OCI-LY7 (cell line): ENCODE measurements at regions not wholly inside any gene's neighbourhood (a gene's known extent, or its start where the extent isn't known, plus 50 kb on each side); places are given as distances from the start of the nearest gene placed in this dataset.

Experiments
- BruUV-seq: library from RNA; stranded (reverse); fragments of 400-500 nt; replicated peaks from 2 replicates; lab custom pipeline; 2021; lab: Mats Ljungman, UMichigan
- CTCF ChIA-PET: fragments of 300-600 bp; sonication (Branson Sonifier 250); formaldehyde crosslinking; loops from one replicate; lab custom pipeline; 2022; ENCODE audit warnings: antibody characterized with exemption; ENCODE audit not compliant: unreplicated experiment; lab: Charles Lee
- POLR2A ChIA-PET: fragments of 300-600 bp; sonication (Branson Sonifier 250); formaldehyde crosslinking; loops from one replicate; lab custom pipeline; 2022; ENCODE audit warnings: antibody characterized with exemption; lab: Charles Lee
- DNase-seq: peaks from one replicate; pipeline ENCODE4 v3.0.0-alpha.2; 2015; ENCODE audit warnings: low spot score
- H2AFZ ChIP-seq: fragments of 200-600 bp; sonication (generic), shearing (Covaris generic); 2 replicates; pipeline ENCODE4 v1.6.1; 2014; ENCODE audit warnings: mild to moderate bottlenecking, antibody characterized with exemption, low read length, moderate library complexity
- H3K27ac ChIP-seq: fragments of 200-600 bp; sonication (generic); 2 replicates; pipeline ENCODE4 v1.5.1; 2014; ENCODE audit warnings: mixed run types, low read depth, mild to moderate bottlenecking, moderate library complexity, low read length, inconsistent platforms; ENCODE audit not compliant: poor library complexity, severe bottlenecking
- H3K36me3 ChIP-seq: fragments of 200-600 bp; sonication (generic); 2 replicates; pipeline ENCODE4 v1.6.1; 2014; ENCODE audit warnings: mild to moderate bottlenecking, antibody characterized with exemption, low read length, moderate library complexity, mixed read lengths; ENCODE audit not compliant: insufficient read depth
- H3K4me1 ChIP-seq: fragments of 200-600 bp; sonication (generic); 2 replicates; pipeline ENCODE4 v1.5.1; 2014; ENCODE audit warnings: mild to moderate bottlenecking, low read length; ENCODE audit not compliant: insufficient read depth, poor library complexity, severe bottlenecking
- H3K4me2 ChIP-seq: fragments of 200-600 bp; sonication (generic); 2 replicates; pipeline ENCODE4 v1.6.1; 2014; ENCODE audit warnings: mild to moderate bottlenecking, low read length
- H3K4me3 ChIP-seq: fragments of 200-600 bp; sonication (generic); 2 replicates; pipeline ENCODE4 v1.5.1; 2014; ENCODE audit warnings: mild to moderate bottlenecking, low read depth, low read length; ENCODE audit not compliant: poor library complexity, severe bottlenecking
- H3K79me2 ChIP-seq: fragments of 200-600 bp; sonication (generic); 2 replicates; pipeline ENCODE4 v1.6.1; 2016; ENCODE audit warnings: low read depth, mild to moderate bottlenecking, low read length, moderate library complexity, mixed read lengths; ENCODE audit not compliant: insufficient read depth
- H3K9me2 ChIP-seq: fragments of 200-600 bp; sonication (generic); 2 replicates; pipeline ENCODE4 v1.6.1; 2016; ENCODE audit warnings: mild to moderate bottlenecking, low read length, mixed read lengths; ENCODE audit not compliant: insufficient read depth
- H3K9me3 ChIP-seq: fragments of 200-600 bp; sonication (generic); 2 replicates; pipeline ENCODE4 v1.6.1; 2014; ENCODE audit warnings: mild to moderate bottlenecking, mixed run types, low read length, mixed read lengths
- H4K20me1 ChIP-seq: fragments of 200-600 bp; sonication (generic); 2 replicates; pipeline ENCODE4 v1.6.1; 2014; ENCODE audit warnings: mild to moderate bottlenecking, antibody characterized with exemption, low read length, moderate library complexity, mixed read lengths; ENCODE audit not compliant: insufficient read depth
- CTCF ChIP-seq: fragments of 200-600 bp; sonication (generic); conservative IDR thresholded peaks from 2 replicates; pipeline ENCODE4 v1.5.1; 2014; ENCODE audit warnings: mild to moderate bottlenecking, antibody characterized with exemption, low read length, moderate library complexity, mixed read lengths
- EZH2phosphoT487 ChIP-seq: fragments of 200-600 bp; sonication (generic); IDR thresholded peaks from 2 replicates; pipeline ENCODE4 v1.6.1; 2018; ENCODE audit warnings: low read depth, borderline replicate concordance, mild to moderate bottlenecking, mixed run types, antibody characterized with exemption, low read length, moderate library complexity, mixed read lengths
- intact Hi-C: fragments of 100-400 bp; cut with micrococcal nuclease; formaldehyde crosslinking; loops from one replicate; pipeline ENCODE4 v1.10.0; 2022; ENCODE audit not compliant: unreplicated experiment

GRCh38 chr1:222464841-222465210 lies 83.1 kb downstream of the HHIPL2 start:
- no TSS peak for BruUV-seq
- no peaks in the 10 kb centered on the region for H4K20me1 ChIP-seq
- H3K4me2 ChIP-seq: peak overlapping the region; percentile 59; the same call in 1 of the 2 replicates
- peak; percentile 41 for DNase-seq
- no peak overlapping the region for H3K4me3 ChIP-seq
- H2AFZ ChIP-seq: peak overlapping the region; percentile 92; the same call in 1 of the 2 replicates
- H3K79me2 ChIP-seq: no peaks in the 10 kb centered on the region
- H3K4me1 ChIP-seq: peaks cover 5% of the 10 kb centered on the region
- H3K9me3 ChIP-seq: no peaks in the 10 kb centered on the region
- H3K27ac ChIP-seq: no peak overlapping the region
- no peak for TF ChIP-seq EZH2phosphoT487
- TF ChIP-seq CTCF: no peak
- no peaks in the 10 kb centered on the region for H3K9me2 ChIP-seq
- no peaks in the 10 kb centered on the region for H3K36me3 ChIP-seq
- ChIA-PET CTCF (interaction anchor here (1.4 kb wide), 1 partner anchor 9 kb away, joined by 3 read pairs; no protein-coding TSS in a partner anchor), POLR2A (no interaction called here)
- intact Hi-C loops: loop anchor here (1.0 to 10.0 kb wide), 3 partner anchors 169 to 616 kb away; partner anchors contain the start of genes AIDA and BROX

GRCh38 chr1:222463059-222463730 lies 84.7 kb downstream of the HHIPL2 start:
- no peak overlapping the region for H3K4me2 ChIP-seq
- BruUV-seq: no TSS peak
- H3K79me2 ChIP-seq: no peaks in the 10 kb centered on the region
- H3K27ac ChIP-seq: no peak overlapping the region
- intact Hi-C loops: loop anchor here (10.0 kb wide), 1 partner anchor 252 kb away; the partner anchor contains the start of genes AIDA and BROX
- peaks cover 5% of the 10 kb centered on the region for H3K4me1 ChIP-seq
- no peak for DNase-seq
- H2AFZ ChIP-seq: no peak overlapping the region
- TF ChIP-seq CTCF: no peak
- no peak for TF ChIP-seq EZH2phosphoT487
- H3K4me3 ChIP-seq: no peak overlapping the region
- ChIA-PET POLR2A (no interaction called here), CTCF (no interaction called here)
- H3K9me2 ChIP-seq: no peaks in the 10 kb centered on the region
- no peaks in the 10 kb centered on the region for H4K20me1 ChIP-seq
- 0 out of 2 replicates have a peak, but pooled peaks cover 2% of the 10 kb centered on the region for H3K9me3 ChIP-seq
- no peaks in the 10 kb centered on the region for H3K36me3 ChIP-seq

GRCh38 chr1:222462601-222463000 lies 85.3 kb downstream of the HHIPL2 start:
- no TSS peak for BruUV-seq
- no peak for DNase-seq
- no peak overlapping the region for H3K4me2 ChIP-seq
- H3K4me3 ChIP-seq: no peak overlapping the region
- ChIA-PET POLR2A (no interaction called here), CTCF (no interaction called here)
- intact Hi-C loops: loop anchor here (10.0 kb wide), 1 partner anchor 252 kb away; the partner anchor contains the start of genes AIDA and BROX
- 0 out of 2 replicates have a peak, but pooled peaks cover 8% of the 10 kb centered on the region for H3K9me3 ChIP-seq
- no peaks in the 10 kb centered on the region for H4K20me1 ChIP-seq
- no peaks in the 10 kb centered on the region for H3K36me3 ChIP-seq
- no peaks in the 10 kb centered on the region for H3K79me2 ChIP-seq
- no peak overlapping the region for H3K27ac ChIP-seq
- H2AFZ ChIP-seq: no peak overlapping the region
- TF ChIP-seq CTCF: no peak
- no peak for TF ChIP-seq EZH2phosphoT487
- H3K9me2 ChIP-seq: no peaks in the 10 kb centered on the region
- peaks cover 5% of the 10 kb centered on the region for H3K4me1 ChIP-seq
